IMR-90 (cell line): ENCODE measurements at regions not wholly inside any gene's neighbourhood (a gene's known extent, or its start where the extent isn't known, plus 50 kb on each side); places are given as distances from the start of the nearest gene placed in this dataset.

ENCODE experiments used
- ATAC-seq: fragments of 200-7000 bp; cut with Tn5 transposase; 2 replicates; pipeline ENCODE4 v1.9.1; 2020; ENCODE audit warnings: low read depth, mild to moderate bottlenecking, moderate library complexity
- BruUV-seq: library from RNA; stranded (reverse); fragments of 400-500 nt; replicated peaks from 2 replicates; lab custom pipeline; 2021; lab: Mats Ljungman, UMichigan
- CTCF ChIA-PET: fragments of 300-600 bp; formaldehyde crosslinking; extraction: SDS; loops from one replicate; lab custom pipeline; 2021; ENCODE audit warnings: antibody characterized with exemption; lab: Yijun Ruan, JAX
- POLR2A ChIA-PET: fragments of 300-600 bp; sonication (Branson Sonifier 250); formaldehyde crosslinking; loops from one replicate; lab custom pipeline; 2022; ENCODE audit warnings: antibody characterized with exemption; ENCODE audit not compliant: unreplicated experiment; lab: Charles Lee
- DNase-seq: peaks from one replicate; pipeline ENCODE4 v3.0.0; 2013
- H2AFZ ChIP-seq: replicated peaks from 2 replicates; pipeline ENCODE3; 2013; ENCODE audit warnings: low read length, mild to moderate bottlenecking; ENCODE audit not compliant: poor library complexity
- H2AK5ac ChIP-seq: 2 replicates; pipeline ENCODE4 v1.6.1; 2013; ENCODE audit warnings: low read depth, low read length, inconsistent platforms
- H2AK9ac ChIP-seq: replicated peaks from 2 replicates; pipeline ENCODE3; 2013; ENCODE audit warnings: mild to moderate bottlenecking, low read depth, low read length, moderate library complexity; ENCODE audit not compliant: poor library complexity
- H2BK120ac ChIP-seq: 2 replicates; pipeline ENCODE4 v1.6.1; 2013; ENCODE audit warnings: low read depth, low read length, inconsistent platforms
- H2BK15ac ChIP-seq: 3 replicates; pipeline ENCODE4 v1.6.1; 2013; ENCODE audit warnings: low read depth, low read length, inconsistent platforms
- H2BK20ac ChIP-seq: 2 replicates; pipeline ENCODE4 v1.6.1; 2013; ENCODE audit warnings: low read depth, mild to moderate bottlenecking, inconsistent platforms, low read length, moderate library complexity
- H2BK5ac ChIP-seq: 2 replicates; pipeline ENCODE4 v1.6.1; 2013; ENCODE audit warnings: mild to moderate bottlenecking, low read depth, low read length, inconsistent platforms; ENCODE audit not compliant: poor library complexity, severe bottlenecking
- H3K14ac ChIP-seq: replicated peaks from 2 replicates; pipeline ENCODE4 v1.6.1; 2013; ENCODE audit warnings: low read depth, low read length, inconsistent platforms
- H3K18ac ChIP-seq: 2 replicates; pipeline ENCODE4 v1.6.1; 2013; ENCODE audit warnings: low read depth, low read length, control low read depth
- H3K23ac ChIP-seq: 2 replicates; pipeline ENCODE4 v1.6.1; 2013; ENCODE audit warnings: low read depth, low read length, inconsistent platforms
- H3K27ac ChIP-seq: 2 replicates; pipeline ENCODE4 v1.5.1; 2013; ENCODE audit warnings: mild to moderate bottlenecking, control low read depth, low read length; ENCODE audit not compliant: insufficient read depth
- H3K27me3 ChIP-seq: 2 replicates; pipeline ENCODE4 v1.6.1; 2013; ENCODE audit warnings: low read length; ENCODE audit not compliant: control insufficient read depth, insufficient read depth
- H3K36me3 ChIP-seq: 2 replicates; pipeline ENCODE4 v1.6.1; 2013; ENCODE audit warnings: low read length, mixed read lengths; ENCODE audit not compliant: control insufficient read depth, insufficient read depth
- H3K4ac ChIP-seq: 2 replicates; pipeline ENCODE4 v1.6.1; 2013; ENCODE audit warnings: low read depth, low read length, inconsistent platforms
- H3K4me1 ChIP-seq: 2 replicates; pipeline ENCODE4 v1.6.1; 2013; ENCODE audit warnings: low read length, mixed read lengths; ENCODE audit not compliant: control insufficient read depth, insufficient read depth
- H3K4me2 ChIP-seq: 2 replicates; pipeline ENCODE4 v1.6.1; 2013; ENCODE audit warnings: low read depth, mild to moderate bottlenecking, control low read depth, low read length, moderate library complexity
- H3K4me3 ChIP-seq: 2 replicates; pipeline ENCODE4 v1.5.1; 2013; ENCODE audit warnings: low read depth, mild to moderate bottlenecking, control low read depth, low read length, moderate library complexity; ENCODE audit not compliant: insufficient read depth
- H3K56ac ChIP-seq: 2 replicates; pipeline ENCODE4 v1.6.1; 2013; ENCODE audit warnings: low read length, inconsistent platforms; ENCODE audit not compliant: insufficient read depth; ENCODE audit errors: extremely low read depth
- H3K79me1 ChIP-seq, 2 experiments: 2 replicates each; pipeline ENCODE4 v1.6.1; 2013; ENCODE audit warnings: low read length in 2 of 2, inconsistent platforms in 1 of 2, low read depth in 1 of 2
- H3K9ac ChIP-seq: 2 replicates; pipeline ENCODE4 v1.6.1; 2013; ENCODE audit warnings: low read depth, low read length, control low read depth
- H3K9me1 ChIP-seq: 2 replicates; pipeline ENCODE4 v1.6.1; 2013; ENCODE audit warnings: low read length, inconsistent platforms; ENCODE audit not compliant: insufficient read depth
- H3K9me3 ChIP-seq: 2 replicates; pipeline ENCODE4 v1.6.1; 2013; ENCODE audit warnings: low read length; ENCODE audit not compliant: control insufficient read depth, insufficient read depth
- H4K20me1 ChIP-seq: 2 replicates; pipeline ENCODE4 v1.6.1; 2013; ENCODE audit warnings: low read length, inconsistent platforms; ENCODE audit not compliant: insufficient read depth
- H4K5ac ChIP-seq: 2 replicates; pipeline ENCODE4 v1.6.1; 2013; ENCODE audit warnings: mild to moderate bottlenecking, low read depth, low read length, control low read depth
- H4K8ac ChIP-seq, 2 experiments: 2 replicates each; pipeline ENCODE4 v1.6.1; 2013; ENCODE audit warnings: low read depth in 2 of 2, low read length in 2 of 2, control low read depth in 1 of 2, inconsistent platforms in 1 of 2
- H4K91ac ChIP-seq: 2 replicates; pipeline ENCODE4 v1.6.1; 2013; ENCODE audit warnings: low read depth, low read length, inconsistent platforms; ENCODE audit not compliant: insufficient read depth
- BHLHE40 ChIP-seq: fragments of 150-350 bp; IDR thresholded peaks from 2 replicates; pipeline ENCODE4 v1.6.1; 2016; ENCODE audit warnings: mild to moderate bottlenecking, low read depth, low read length
- CEBPB ChIP-seq: IDR thresholded peaks from 2 replicates; pipeline ENCODE4 v1.6.1; 2012; ENCODE audit warnings: low read depth, low read length, improper control_type of control experiment
- CHD1 ChIP-seq: IDR thresholded peaks from 2 replicates; pipeline ENCODE4 v1.6.1; 2012; ENCODE audit warnings: low read depth, low read length, improper control_type of control experiment
- FOS ChIP-seq: fragments of 150-350 bp; IDR thresholded peaks from 2 replicates; pipeline ENCODE4 v1.6.1; 2016; ENCODE audit warnings: low read depth, low read length
- MAFK ChIP-seq: IDR thresholded peaks from 2 replicates; pipeline ENCODE4 v1.6.1; 2012; ENCODE audit warnings: low read depth, low read length, improper control_type of control experiment
- MAZ ChIP-seq: IDR thresholded peaks from 2 replicates; pipeline ENCODE4 v1.6.1; 2012; ENCODE audit warnings: low read depth, mild to moderate bottlenecking, low read length, improper control_type of control experiment, moderate library complexity, borderline replicate concordance
- MXI1 ChIP-seq: IDR thresholded peaks from 2 replicates; pipeline ENCODE4 v1.6.1; 2012; ENCODE audit warnings: low read depth, mild to moderate bottlenecking, low read length, moderate library complexity, borderline replicate concordance
- NFE2L2 ChIP-seq: fragments of 150-350 bp; IDR thresholded peaks from 2 replicates; pipeline ENCODE4 v1.6.1; 2016; ENCODE audit warnings: low read depth, mild to moderate bottlenecking, low read length
- POLR2A ChIP-seq: IDR thresholded peaks from 2 replicates; pipeline ENCODE4 v1.6.1; 2012; ENCODE audit warnings: mild to moderate bottlenecking, low read depth, low read length
- RAD21 ChIP-seq: IDR thresholded peaks from 2 replicates; pipeline ENCODE4 v1.6.1; 2012; ENCODE audit warnings: low read length, improper control_type of control experiment
- RCOR1 ChIP-seq: IDR thresholded peaks from 2 replicates; pipeline ENCODE4 v1.6.1; 2012; ENCODE audit warnings: mild to moderate bottlenecking, low read length, improper control_type of control experiment; ENCODE audit not compliant: insufficient replicate concordance
- RFX5 ChIP-seq: IDR thresholded peaks from 2 replicates; pipeline ENCODE4 v1.8.0; 2012; ENCODE audit warnings: low read depth, mild to moderate bottlenecking, low read length, moderate library complexity
- SMC3 ChIP-seq: fragments of 150-350 bp; IDR thresholded peaks from 2 replicates; pipeline ENCODE4 v1.6.1; 2016; ENCODE audit warnings: low read depth, mild to moderate bottlenecking, antibody characterized with exemption, low read length, moderate library complexity
- WGBS, 2 experiments: methylation state at CpG; one replicate each; pipeline versions ENCODE4 v1.1.5 to v1.1.7; 2013; ENCODE audit warnings: missing lambda C conversion rate in 2 of 2; ENCODE audit not compliant: insufficient read length in 1 of 2; ENCODE audit errors: extremely low coverage in 2 of 2; 5-methylcytosine and 5-hydroxymethylcytosine counted together
- dilution Hi-C: fragments of 300-500 bp; cut with HindIII; formaldehyde crosslinking; loops from one replicate; pipeline ENCODE4 v1.14.3; 2018; ENCODE audit warnings: low sequenced_read_pairs; ENCODE audit not compliant: unreplicated experiment
- in situ Hi-C: fragments of 300-500 bp; cut with MboI; formaldehyde crosslinking; loops from 3 replicates; pipeline ENCODE4 v1.14.3; 2019; ENCODE audit warnings: low sequenced_read_pairs, inconsistent platforms, mixed read lengths
- intact Hi-C: fragments of 100-400 bp; cut with micrococcal nuclease; formaldehyde crosslinking; loops from 2 replicates; pipeline ENCODE4 v1.10.0; 2022
- TF ChIP-seq, protein P1 (sequence below): fragments of 150-350 bp; IDR thresholded peaks from 2 replicates; pipeline ENCODE4 v1.6.1; 2016; ENCODE audit warnings: low read depth, mild to moderate bottlenecking, low read length, moderate library complexity, borderline replicate concordance
- TF ChIP-seq, protein P2 (sequence below): conservative IDR thresholded peaks from 2 replicates; pipeline ENCODE4 v1.5.1; 2012; ENCODE audit warnings: mild to moderate bottlenecking, low read depth, low read length, improper control_type of control experiment
- TF ChIP-seq, protein P3 (sequence below): fragments of 150-350 bp; IDR thresholded peaks from 2 replicates; pipeline ENCODE4 v1.6.1; 2017; ENCODE audit warnings: mild to moderate bottlenecking, antibody characterized with exemption, low read length, low read depth

DNA sequence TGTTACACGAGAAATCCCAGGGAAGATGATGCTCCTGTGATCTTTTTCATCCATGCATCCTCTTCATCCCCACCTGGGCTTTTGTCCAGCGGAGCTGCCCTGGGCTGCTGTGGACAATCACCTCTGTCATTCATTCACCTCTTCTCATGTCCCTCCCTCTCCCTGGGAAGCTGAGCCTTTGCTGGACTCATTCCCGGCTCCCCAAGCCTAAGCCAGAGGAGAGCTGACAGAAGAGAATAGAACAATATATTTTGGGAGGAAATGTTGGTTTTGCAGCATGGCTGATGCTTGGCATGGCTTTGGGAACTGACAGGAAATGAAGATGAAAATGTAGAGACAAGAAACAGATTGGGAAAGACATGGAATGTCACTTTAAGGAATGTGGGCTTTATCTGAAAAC is 177.4 kb downstream of the DICER1 start:
- no peak overlapping the region for H4K8ac ChIP-seq
- no peak overlapping the region for H3K9ac ChIP-seq
- no TSS peak for BruUV-seq
- H2BK15ac ChIP-seq = no peak overlapping the region
- H3K79me1 ChIP-seq = no peaks in the 10 kb centered on the region
- no peak overlapping the region for H3K4ac ChIP-seq
- H2BK5ac ChIP-seq = no peak overlapping the region
- no peak overlapping the region for H4K91ac ChIP-seq
- H3K27me3 ChIP-seq = no peaks in the 10 kb centered on the region
- H3K14ac ChIP-seq = no peak overlapping the region
- H3K27ac ChIP-seq = no peak overlapping the region
- no peaks in the 10 kb centered on the region for H3K9me1 ChIP-seq
- H4K20me1 ChIP-seq = no peaks in the 10 kb centered on the region
- 0% methylated on average over 1 of the region's 3 CpGs; no CpG with 5 or more reads in 1 of the 2 experiments for WGBS, 2 experiments
- H3K4me1 ChIP-seq = no peaks in the 10 kb centered on the region
- H3K4me3 ChIP-seq = no peak overlapping the region
- no peak for ATAC-seq
- H4K5ac ChIP-seq = no peak overlapping the region
- ChIA-PET CTCF (no interaction called here), POLR2A (no interaction called here)
- H3K18ac ChIP-seq = no peak overlapping the region
- no peak for TF ChIP-seq MXI1
- no peak for TF ChIP-seq SMC3
- TF ChIP-seq MAZ = no peak
- TF ChIP-seq RCOR1 = no peak
- TF ChIP-seq POLR2A = no peak
- no peak for TF ChIP-seq CEBPB
- no peak for TF ChIP-seq NFE2L2
- TF ChIP-seq, protein P1, sequence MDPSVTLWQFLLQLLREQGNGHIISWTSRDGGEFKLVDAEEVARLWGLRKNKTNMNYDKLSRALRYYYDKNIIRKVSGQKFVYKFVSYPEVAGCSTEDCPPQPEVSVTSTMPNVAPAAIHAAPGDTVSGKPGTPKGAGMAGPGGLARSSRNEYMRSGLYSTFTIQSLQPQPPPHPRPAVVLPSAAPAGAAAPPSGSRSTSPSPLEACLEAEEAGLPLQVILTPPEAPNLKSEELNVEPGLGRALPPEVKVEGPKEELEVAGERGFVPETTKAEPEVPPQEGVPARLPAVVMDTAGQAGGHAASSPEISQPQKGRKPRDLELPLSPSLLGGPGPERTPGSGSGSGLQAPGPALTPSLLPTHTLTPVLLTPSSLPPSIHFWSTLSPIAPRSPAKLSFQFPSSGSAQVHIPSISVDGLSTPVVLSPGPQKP = no peak
- no peak for TF ChIP-seq RFX5
- TF ChIP-seq BHLHE40 = no peak
- TF ChIP-seq RAD21 = no peak
- TF ChIP-seq, protein P2, sequence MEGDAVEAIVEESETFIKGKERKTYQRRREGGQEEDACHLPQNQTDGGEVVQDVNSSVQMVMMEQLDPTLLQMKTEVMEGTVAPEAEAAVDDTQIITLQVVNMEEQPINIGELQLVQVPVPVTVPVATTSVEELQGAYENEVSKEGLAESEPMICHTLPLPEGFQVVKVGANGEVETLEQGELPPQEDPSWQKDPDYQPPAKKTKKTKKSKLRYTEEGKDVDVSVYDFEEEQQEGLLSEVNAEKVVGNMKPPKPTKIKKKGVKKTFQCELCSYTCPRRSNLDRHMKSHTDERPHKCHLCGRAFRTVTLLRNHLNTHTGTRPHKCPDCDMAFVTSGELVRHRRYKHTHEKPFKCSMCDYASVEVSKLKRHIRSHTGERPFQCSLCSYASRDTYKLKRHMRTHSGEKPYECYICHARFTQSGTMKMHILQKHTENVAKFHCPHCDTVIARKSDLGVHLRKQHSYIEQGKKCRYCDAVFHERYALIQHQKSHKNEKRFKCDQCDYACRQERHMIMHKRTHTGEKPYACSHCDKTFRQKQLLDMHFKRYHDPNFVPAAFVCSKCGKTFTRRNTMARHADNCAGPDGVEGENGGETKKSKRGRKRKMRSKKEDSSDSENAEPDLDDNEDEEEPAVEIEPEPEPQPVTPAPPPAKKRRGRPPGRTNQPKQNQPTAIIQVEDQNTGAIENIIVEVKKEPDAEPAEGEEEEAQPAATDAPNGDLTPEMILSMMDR = no peak
- no peak for TF ChIP-seq MAFK
- TF ChIP-seq CHD1 = no peak
- TF ChIP-seq, protein P3, sequence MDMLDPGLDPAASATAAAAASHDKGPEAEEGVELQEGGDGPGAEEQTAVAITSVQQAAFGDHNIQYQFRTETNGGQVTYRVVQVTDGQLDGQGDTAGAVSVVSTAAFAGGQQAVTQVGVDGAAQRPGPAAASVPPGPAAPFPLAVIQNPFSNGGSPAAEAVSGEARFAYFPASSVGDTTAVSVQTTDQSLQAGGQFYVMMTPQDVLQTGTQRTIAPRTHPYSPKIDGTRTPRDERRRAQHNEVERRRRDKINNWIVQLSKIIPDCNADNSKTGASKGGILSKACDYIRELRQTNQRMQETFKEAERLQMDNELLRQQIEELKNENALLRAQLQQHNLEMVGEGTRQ = no peak
- no peak for TF ChIP-seq FOS
- no peak overlapping the region for H2AFZ ChIP-seq
- H3K9me3 ChIP-seq = no peaks in the 10 kb centered on the region
- H3K4me2 ChIP-seq = no peak overlapping the region
- H2AK5ac ChIP-seq = no peak overlapping the region
- H2BK120ac ChIP-seq = no peak overlapping the region
- no peak overlapping the region for H2BK20ac ChIP-seq
- no peaks in the 10 kb centered on the region for H3K36me3 ChIP-seq
- no peak overlapping the region for H3K56ac ChIP-seq
- dilution Hi-C loops (no loop called here), intact Hi-C loops (no loop called here), in situ Hi-C loops (no loop called here)
- H3K23ac ChIP-seq = no peak overlapping the region
- H2AK9ac ChIP-seq = no peak overlapping the region
- no peak for DNase-seq
